Suprapubic skin (tissue), 4 donors: ENCODE measurements at regions not wholly inside any gene's neighbourhood (a gene's known extent, or its start where the extent isn't known, plus 50 kb on each side); places are given as distances from the start of the nearest gene placed in this dataset.

Experiments
- DNase-seq, 2 donors: peaks; one replicate each; pipeline ENCODE4 v3.0.0-alpha.2; 2019; ENCODE audit warnings: low spot score in 2 of 2
- H3K27ac ChIP-seq: fragments of 200-600 bp; sonication (generic); one replicate; pipeline ENCODE4 v1.5.1; 2019
- H3K27me3 ChIP-seq: fragments of 200-600 bp; sonication (generic); one replicate; pipeline ENCODE4 v1.5.1; 2019
- H3K36me3 ChIP-seq: fragments of 200-600 bp; sonication (generic); one replicate; pipeline ENCODE4 v1.5.1; 2019
- H3K4me1 ChIP-seq: fragments of 200-600 bp; sonication (generic); one replicate; pipeline ENCODE4 v1.5.1; 2019
- H3K4me3 ChIP-seq: fragments of 200-600 bp; sonication (generic); one replicate; pipeline ENCODE4 v1.5.1; 2019; ENCODE audit warnings: mild to moderate bottlenecking
- H3K9me3 ChIP-seq: fragments of 200-600 bp; sonication (generic); one replicate; pipeline ENCODE4 v1.5.1; 2019
- CTCF ChIP-seq, 2 donors: fragments of 200-600 bp in 1 of 2; fragments of 450-650 bp in 1 of 2; sonication (generic) in 1 of 2; IDR thresholded peaks; one replicate each; pipeline ENCODE4 v1.5.1; 2016 to 2019; ENCODE audit warnings: antibody characterized with exemption in 2 of 2, mild to moderate bottlenecking in 1 of 2, moderate library complexity in 1 of 2
- EP300 ChIP-seq: sonication (generic); formaldehyde crosslinking; IDR thresholded peaks from one replicate; pipeline ENCODE4 v1.6.1; 2017; ENCODE audit warnings: antibody characterized with exemption
- POLR2A ChIP-seq, 2 donors: fragments of 450-650 bp; IDR thresholded peaks; one replicate each; pipeline ENCODE4 v1.6.1; 2017; ENCODE audit warnings: antibody characterized with exemption in 2 of 2, mild to moderate bottlenecking in 2 of 2, moderate library complexity in 2 of 2
- POLR2AphosphoS5 ChIP-seq, 3 donors: sonication (generic); formaldehyde crosslinking; IDR thresholded peaks; one replicate each; pipeline ENCODE4 v1.6.1; 2017; ENCODE audit warnings: antibody characterized with exemption in 3 of 3
- WGBS: methylation state at CpG from one replicate; pipeline ENCODE4 v1.1.5; 2018; 5-methylcytosine and 5-hydroxymethylcytosine counted together

- no peak for DNase-seq
- no peaks in the 10 kb centered on the region for H3K9me3 ChIP-seq
- no peak overlapping the region for H3K4me3 ChIP-seq
- H3K36me3 ChIP-seq: no peaks in the 10 kb centered on the region
- 53% methylated on average over 4 of the region's 4 CpGs for WGBS
- no peaks in the 10 kb centered on the region for H3K4me1 ChIP-seq
- no peak overlapping the region for H3K27ac ChIP-seq
- H3K27me3 ChIP-seq: no peaks in the 10 kb centered on the region
- no peak for TF ChIP-seq POLR2AphosphoS5 (IDR thresholded peaks at IDR 0.05)
- no peak for TF ChIP-seq EP300
- no peak for TF ChIP-seq CTCF (IDR thresholded peaks at IDR 0.05)
- no peak for TF ChIP-seq POLR2A (IDR thresholded peaks at IDR 0.05)
Measured at GRCh38 chr4:15294832-15295231, 133.0 kb upstream of the C1QTNF7 start.

- TF ChIP-seq POLR2AphosphoS5 (IDR thresholded peaks at IDR 0.05) (no peak), EP300 (no peak), POLR2A (IDR thresholded peaks at IDR 0.05) (no peak), CTCF (IDR thresholded peaks at IDR 0.05) (no peak)
- no peak overlapping the region for H3K4me3 ChIP-seq
- H3K27me3 ChIP-seq: no peaks in the 10 kb centered on the region
- no peaks in the 10 kb centered on the region for H3K36me3 ChIP-seq
- WGBS: 63% methylated on average over 8 of the region's 8 CpGs
- H3K9me3 ChIP-seq: no peaks in the 10 kb centered on the region
- no peaks in the 10 kb centered on the region for H3K4me1 ChIP-seq
- H3K27ac ChIP-seq: no peak overlapping the region
- no peak for DNase-seq
Measured at GRCh38 chr4:15295421-15296162, 132.2 kb upstream of the C1QTNF7 start.

GRCh38 chr4:15297344-15297743 is 130.5 kb upstream of the C1QTNF7 start:
- H3K27ac ChIP-seq: no peak overlapping the region
- no peaks in the 10 kb centered on the region for H3K36me3 ChIP-seq
- H3K4me1 ChIP-seq: no peaks in the 10 kb centered on the region
- H3K4me3 ChIP-seq: no peak overlapping the region
- TF ChIP-seq POLR2AphosphoS5 (IDR thresholded peaks at IDR 0.05) (no peak), EP300 (no peak), CTCF (IDR thresholded peaks at IDR 0.05) (no peak), POLR2A (IDR thresholded peaks at IDR 0.05) (no peak)
- no peaks in the 10 kb centered on the region for H3K9me3 ChIP-seq
- no peaks in the 10 kb centered on the region for H3K27me3 ChIP-seq
- no peak for DNase-seq
- WGBS: 91% methylated on average over 3 of the region's 3 CpGs

GRCh38 chr4:15299627-15300026 is 128.2 kb upstream of the C1QTNF7 start:
- Histone ChIP-seq H3K4me1 (no peaks in the 10 kb centered on the region), H3K27ac (no peak overlapping the region), H3K4me3 (no peak overlapping the region), H3K9me3 (no peaks in the 10 kb centered on the region), H3K36me3 (no peaks in the 10 kb centered on the region), H3K27me3 (no peaks in the 10 kb centered on the region)
- DNase-seq: no peak
- TF ChIP-seq CTCF (IDR thresholded peaks at IDR 0.05) (no peak), POLR2A (IDR thresholded peaks at IDR 0.05) (no peak), EP300 (no peak), POLR2AphosphoS5 (IDR thresholded peaks at IDR 0.05) (no peak)
- 66% methylated on average over 2 of the region's 2 CpGs for WGBS

GRCh38 chr4:15303052-15303641 is 124.7 kb upstream of the C1QTNF7 start:
- no peak overlapping the region for H3K27ac ChIP-seq
- no peak for TF ChIP-seq EP300
- no peak for TF ChIP-seq POLR2AphosphoS5 (IDR thresholded peaks at IDR 0.05)
- TF ChIP-seq POLR2A (IDR thresholded peaks at IDR 0.05): no peak
- no peak for TF ChIP-seq CTCF (IDR thresholded peaks at IDR 0.05)
- WGBS: 49% methylated on average over 2 of the region's 2 CpGs

More at GRCh38 chr4:15303052-15303641, 124.7 kb upstream of the C1QTNF7 start:
- Histone ChIP-seq H3K4me1 (no peaks in the 10 kb centered on the region), H3K36me3 (no peaks in the 10 kb centered on the region), H3K4me3 (no peak overlapping the region), H3K9me3 (no peaks in the 10 kb centered on the region), H3K27me3 (no peaks in the 10 kb centered on the region)
- no peak for DNase-seq
